HepG2 (cell line): ENCODE measurements at regions not wholly inside any gene's neighbourhood (a gene's known extent, or its start where the extent isn't known, plus 50 kb on each side); places are given as distances from the start of the nearest gene placed in this dataset.

Experiments used
- ATAC-seq: fragments of 200-7000 bp; cut with Tn5 transposase; 3 replicates; pipeline ENCODE4 v1.9.1; 2020; ENCODE audit warnings: mild to moderate bottlenecking, moderate library complexity
- BruUV-seq: library from RNA; stranded (reverse); fragments of 400-500 nt; replicated peaks from 2 replicates; lab custom pipeline; 2021; lab: Mats Ljungman, UMichigan
- CTCF ChIA-PET: fragments of 300-600 bp; formaldehyde crosslinking; extraction: SDS; loops from one replicate; lab custom pipeline; 2021; ENCODE audit warnings: low total read pairs, inconsistent platforms, low intra/inter-chr PET ratio; lab: Yijun Ruan, JAX
- POLR2A ChIA-PET: fragments of 350-600 bp; sonication (Branson Sonifier 250); formaldehyde crosslinking; loops from one replicate; lab custom pipeline; 2020; ENCODE audit warnings: antibody characterized with exemption, inconsistent platforms; lab: Yijun Ruan, JAX
- DNase-seq: peaks from one replicate; pipeline ENCODE4 v3.0.0-alpha.2; 2015; ENCODE audit warnings: low spot score
- FAIRE-seq: peaks from 3 replicates; lab custom pipeline; 2011; peaks lifted over from hg19 to GRCh38; lab: Jason Lieb, UNC
- H2AFZ ChIP-seq: one replicate; pipeline ENCODE4 v1.6.1; 2011; ENCODE audit warnings: low read length, inconsistent platforms
- H3K27ac ChIP-seq: fragments of 300-600 bp; 3 replicates; pipeline ENCODE4 v1.8.0; 2011; ENCODE audit warnings: mixed run types, mild to moderate bottlenecking, mixed read lengths, low read length, inconsistent platforms; ENCODE audit not compliant: insufficient read depth; ENCODE audit errors: extremely low read length
- H3K27me3 ChIP-seq, 2 experiments: fragments of 200-600 bp in 1 of 2; 2 replicates in 1 of 2; 3 replicates in 1 of 2; pipeline versions ENCODE4 v1.6.0 to v1.8.0; 2011; ENCODE audit warnings: low read length in 2 of 2, mild to moderate bottlenecking in 2 of 2, moderate library complexity in 2 of 2, inconsistent platforms in 1 of 2; ENCODE audit not compliant: insufficient read depth in 2 of 2, control insufficient read depth in 1 of 2
- H3K36me3 ChIP-seq, 2 experiments: fragments of 200-600 bp in 1 of 2; replicated peaks in 1 of 2; 2 replicates in 1 of 2; 3 replicates in 1 of 2; pipeline versions ENCODE4 v1.5.1 to v1.8.0; 2011; ENCODE audit warnings: low read length in 2 of 2, inconsistent platforms in 1 of 2; ENCODE audit not compliant: insufficient read depth in 2 of 2, control insufficient read depth in 1 of 2
- H3K4me1 ChIP-seq: 2 replicates; pipeline ENCODE4 v1.5.1; 2012; ENCODE audit warnings: low read length, inconsistent platforms; ENCODE audit not compliant: insufficient read depth
- H3K4me2 ChIP-seq: 2 replicates; pipeline ENCODE4 v1.6.0; 2011; ENCODE audit warnings: low read depth, low read length, inconsistent platforms
- H3K4me3 ChIP-seq, 3 experiments: fragments of 200-600 bp in 1 of 3; sonication (generic), shearing (Covaris generic) in 1 of 3; replicated peaks in 1 of 3; 2 replicates each; pipeline ENCODE4 v1.5.1; 2011 to 2016; ENCODE audit warnings: low read length in 3 of 3, inconsistent platforms in 2 of 3, low read depth in 2 of 3, mild to moderate bottlenecking in 2 of 3, control low read depth in 1 of 3, mixed read lengths in 1 of 3; ENCODE audit not compliant: insufficient read depth in 1 of 3
- H3K79me2 ChIP-seq: one replicate; pipeline ENCODE4 v1.6.1; 2011; ENCODE audit warnings: low read length, inconsistent platforms; ENCODE audit not compliant: insufficient read depth
- H3K9ac ChIP-seq: 2 replicates; pipeline ENCODE4 v1.6.0; 2011; ENCODE audit warnings: mild to moderate bottlenecking, low read depth, low read length, inconsistent platforms; ENCODE audit not compliant: insufficient read depth
- H3K9me3 ChIP-seq: 2 replicates; pipeline ENCODE4 v1.5.1; 2012; ENCODE audit warnings: mild to moderate bottlenecking, low read length
- H4K20me1 ChIP-seq: 2 replicates; pipeline ENCODE4 v1.6.0; 2011; ENCODE audit warnings: inconsistent platforms, mild to moderate bottlenecking, low read length, moderate library complexity; ENCODE audit not compliant: insufficient read depth
- RBAK ChIP-seq: sonication (generic); formaldehyde crosslinking; IDR thresholded peaks from 2 replicates; pipeline ENCODE4 v1.5.1; 2020; ENCODE audit warnings: mild to moderate bottlenecking, missing genetic modification reagents
- STAT6 ChIP-seq: sonication (generic); formaldehyde crosslinking; IDR thresholded peaks from 2 replicates; pipeline ENCODE4 v1.4.0; 2020; ENCODE audit warnings: missing genetic modification reagents, mild to moderate bottlenecking, borderline replicate concordance
- ZFP62 ChIP-seq: sonication (generic); formaldehyde crosslinking; IDR thresholded peaks from 2 replicates; pipeline ENCODE4 v1.4.0; 2020; ENCODE audit warnings: missing genetic modification reagents
- ZNF317 ChIP-seq: sonication (generic); formaldehyde crosslinking; IDR thresholded peaks from 2 replicates; pipeline ENCODE4 v1.5.0; 2020; ENCODE audit warnings: mild to moderate bottlenecking, missing genetic modification reagents
- ZNF446 ChIP-seq: sonication (generic); formaldehyde crosslinking; IDR thresholded peaks from 2 replicates; pipeline ENCODE4 v1.5.0; 2020; ENCODE audit warnings: mild to moderate bottlenecking, missing genetic modification reagents
- ZNF644 ChIP-seq: IDR thresholded peaks from 2 replicates; pipeline ENCODE4 v1.6.1; 2016; ENCODE audit warnings: low read depth
- whole genome bisulfite sequencing: methylation state at CpG from one replicate; pipeline ENCODE4 v1.1.6; 2017; ENCODE audit warnings: low lambda C conversion rate; 5-methylcytosine and 5-hydroxymethylcytosine counted together
- in situ Hi-C: cut with HindIII; loops from 2 replicates; pipeline ENCODE4 v1.10.0; 2017; ENCODE audit warnings: low pct_unique_long_range_greater_than_20kb; ENCODE audit not compliant: extremely low pct_ligation_motif_present
- intact Hi-C: fragments of 100-400 bp; cut with micrococcal nuclease; formaldehyde crosslinking; loops from one replicate; pipeline ENCODE4 v1.10.0; 2022; ENCODE audit not compliant: unreplicated experiment

- intact Hi-C loops: no loop called here
- Histone ChIP-seq H3K9me3 (peaks cover 56% of the 10 kb centered on the region), H3K36me3 (no peaks in the 10 kb centered on the region), H3K9ac (no peak overlapping the region), H3K4me1 (no peaks in the 10 kb centered on the region), H4K20me1 (no peaks in the 10 kb centered on the region), H3K4me3 (no peak overlapping the region), H3K4me2 (no peak overlapping the region), H2AFZ (no peak overlapping the region), H3K79me2 (no peaks in the 10 kb centered on the region), H3K27ac (no peak overlapping the region), H3K27me3 (no peaks in the 10 kb centered on the region)
- 20% methylated on average over 1 of the region's 1 CpG for WGBS
- ChIA-PET CTCF (no interaction called here), POLR2A (no interaction called here)
- no TSS peak for BruUV-seq
- ATAC-seq (no peak), FAIRE-seq (no peak), DNase-seq (no peak)
- no peak for TF ChIP-seq STAT6
- peak; percentile 99 for TF ChIP-seq ZNF317 (CRISPR knock-in tag)
- in situ Hi-C loops: no loop called here
Measured at GRCh38 chr2:146295080-146295670, 1549.7 kb upstream of the ACVR2A start.

DNA sequence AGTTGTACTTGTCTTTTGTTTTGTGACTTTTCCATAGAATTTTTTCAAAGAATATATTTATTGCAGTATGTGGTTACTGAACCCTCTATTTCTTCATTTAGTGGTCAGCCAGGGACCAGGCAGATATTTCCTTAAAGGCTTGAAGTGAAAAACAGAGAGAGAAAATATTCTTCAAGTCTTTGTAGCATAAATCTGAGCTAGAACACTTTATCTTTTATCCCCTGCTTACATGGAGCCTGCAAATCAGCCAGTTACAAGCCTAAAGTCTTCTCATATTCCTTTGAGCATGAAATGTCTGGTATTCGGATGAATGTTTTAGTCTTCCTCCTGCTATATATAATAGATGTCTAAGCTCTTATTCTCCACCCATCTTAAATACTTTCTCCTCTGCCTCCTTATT, 1557.5 kb upstream of the ACVR2A start:
- Histone ChIP-seq H3K27ac (no peak overlapping the region), H3K27me3 (no peaks in the 10 kb centered on the region), H3K9me3 (peaks cover 30% of the 10 kb centered on the region), H3K4me2 (no peak overlapping the region), H3K4me1 (no peaks in the 10 kb centered on the region), H3K79me2 (no peaks in the 10 kb centered on the region), H2AFZ (no peak overlapping the region), H3K4me3 (no peak overlapping the region), H3K9ac (no peak overlapping the region), H4K20me1 (no peaks in the 10 kb centered on the region)
- CTCF ChIA-PET: no interaction called here
- intact Hi-C loops (no loop called here), in situ Hi-C loops (no loop called here)
- POLR2A ChIA-PET: no interaction called here
- no TSS peak for BruUV-seq
- no peak for FAIRE-seq
- ATAC-seq: no peak
- 65% methylated on average over 1 of the region's 1 CpG for WGBS
- no peak for DNase-seq
- no peak for TF ChIP-seq ZNF446 (CRISPR knock-in tag)
- no peak for TF ChIP-seq ZNF644 (CRISPR knock-in tag)
- no peak for TF ChIP-seq RBAK (CRISPR knock-in tag)
- no peak for TF ChIP-seq ZFP62
- TF ChIP-seq, all 625 proteins: peak for 0
- no peaks in the 10 kb centered on the region for H3K36me3 ChIP-seq
